ENCODE measurements at regions not wholly inside any gene's neighbourhood (a gene's known extent, or its start where the extent isn't known, plus 50 kb on each side); places are given as distances from the start of the nearest gene placed in this dataset.

DNA sequence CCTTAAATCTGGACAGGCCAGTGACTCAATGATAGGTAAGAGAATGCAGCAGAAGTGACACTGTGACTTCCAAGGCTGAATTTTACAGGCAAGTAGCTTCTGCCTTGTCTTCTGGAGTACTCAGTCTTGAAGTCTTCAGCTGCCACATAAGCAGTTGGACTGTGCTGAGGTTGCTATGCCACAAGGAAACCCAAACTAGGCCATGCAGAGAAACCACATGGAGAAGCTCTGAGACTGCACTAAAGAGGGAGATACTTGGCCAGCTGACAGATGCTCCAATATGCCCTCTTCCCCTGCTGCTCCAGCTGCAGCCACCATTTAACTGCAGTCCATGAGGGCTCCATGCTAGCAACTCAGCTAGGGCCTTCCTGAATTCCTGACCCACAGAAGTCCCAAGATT is 119.4 kb upstream of the GADL1 start:
- Histone ChIP-seq H3K27me3 (ENCODE audit: insufficient read depth) (peaks cover 7% of the 10 kb centered on the region), H2AFZ (no peak overlapping the region)
- no peak for ATAC-seq

More for the DNA sequence above, 119.4 kb upstream of the GADL1 start:
- Histone ChIP-seq H3F3A (replicated peaks; ENCODE audit: low read depth) (no peaks in the 10 kb centered on the region), H3K4me1 (ENCODE audit: insufficient read depth) (peaks cover 3% of the 10 kb centered on the region; the same call in 1 of the 2 replicates), H3K9me2 (ENCODE audit: insufficient read depth) (no peaks in the 10 kb centered on the region; the same call in 1 of the 2 replicates), H3K27ac (ENCODE audit: low read depth) (no peak overlapping the region), H3K4me2 (no peak overlapping the region), H3K4me3 (no peak overlapping the region), H4K20me1 (replicated peaks; ENCODE audit: insufficient read depth) (no peaks in the 10 kb centered on the region), H3K79me2 (replicated peaks; ENCODE audit: insufficient read depth) (no peaks in the 10 kb centered on the region), H3K36me3 (ENCODE audit: insufficient read depth) (no peaks in the 10 kb centered on the region)
- Mint-ChIP-seq H3K4me1 (peaks cover 6% of the 10 kb centered on the region; the same call in 1 of the 3 replicates), H3K27ac (no peak overlapping the region), H3K36me3 (ENCODE audit: low read depth) (no peaks in the 10 kb centered on the region), H3K9me3 (no peaks in the 10 kb centered on the region; the same call in 2 of the 3 replicates), H3K27me3 (ENCODE audit: insufficient read depth, low read depth, poor library complexity) (peaks cover 5% of the 10 kb centered on the region), H3K4me3 (no peak overlapping the region)
- DNase-seq (ENCODE audit: low spot score), result no peak
- no peak for TF ChIP-seq EZH2phosphoT487 (IDR thresholded peaks at IDR 0.05; ENCODE audit: unreplicated experiment)
- TF ChIP-seq STAT1 (IDR thresholded peaks at IDR 0.05; ENCODE audit: unreplicated experiment), result no peak
- no peak for TF ChIP-seq NANOG (IDR thresholded peaks at IDR 0.05; ENCODE audit: borderline replicate concordance)
- TF ChIP-seq, protein P1, sequence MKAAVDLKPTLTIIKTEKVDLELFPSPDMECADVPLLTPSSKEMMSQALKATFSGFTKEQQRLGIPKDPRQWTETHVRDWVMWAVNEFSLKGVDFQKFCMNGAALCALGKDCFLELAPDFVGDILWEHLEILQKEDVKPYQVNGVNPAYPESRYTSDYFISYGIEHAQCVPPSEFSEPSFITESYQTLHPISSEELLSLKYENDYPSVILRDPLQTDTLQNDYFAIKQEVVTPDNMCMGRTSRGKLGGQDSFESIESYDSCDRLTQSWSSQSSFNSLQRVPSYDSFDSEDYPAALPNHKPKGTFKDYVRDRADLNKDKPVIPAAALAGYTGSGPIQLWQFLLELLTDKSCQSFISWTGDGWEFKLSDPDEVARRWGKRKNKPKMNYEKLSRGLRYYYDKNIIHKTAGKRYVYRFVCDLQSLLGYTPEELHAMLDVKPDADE (IDR thresholded peaks at IDR 0.05), result no peak
- no peak for TF ChIP-seq POLR2AphosphoS5 (IDR thresholded peaks at IDR 0.05; ENCODE audit: low read depth)
- no peak for TF ChIP-seq ZNF331 (CRISPR knock-in tag; IDR thresholded peaks at IDR 0.05; ENCODE audit: low read depth)
- no peak for TF ChIP-seq ZNF462 (CRISPR knock-in tag; IDR thresholded peaks at IDR 0.05)
